Activated CD4-positive, alpha-beta memory T cell treated with anti-CD3 and anti-CD28 coated beads for 36 hours (primary cell): ENCODE measurements at regions not wholly inside any gene's neighbourhood (a gene's known extent, or its start where the extent isn't known, plus 50 kb on each side); places are given as distances from the start of the nearest gene placed in this dataset.

ENCODE experiments used
- CTCF ChIA-PET: fragments of 350-600 bp; sonication (Branson Sonifier 250); formaldehyde crosslinking; loops from one replicate; lab custom pipeline; 2021; ENCODE audit warnings: antibody characterized with exemption, inconsistent platforms; lab: Charles Lee
- POLR2A ChIA-PET: fragments of 350-600 bp; sonication (Branson Sonifier 250); formaldehyde crosslinking; loops from one replicate; lab custom pipeline; 2021; ENCODE audit warnings: antibody characterized with exemption; lab: Charles Lee
- DNase-seq: peaks from one replicate; pipeline ENCODE4 v3.0.0-alpha.2; 2020
- H3K27ac Mint-ChIP-seq: one replicate; pipeline ENCODE4 v1.8.0; 2021; ENCODE audit warnings: mixed read lengths
- H3K27me3 Mint-ChIP-seq: one replicate; pipeline ENCODE4 v1.8.0; 2021; ENCODE audit warnings: mixed read lengths
- H3K36me3 Mint-ChIP-seq: one replicate; pipeline ENCODE4 v1.8.0; 2021; ENCODE audit warnings: mixed read lengths
- H3K4me1 Mint-ChIP-seq: one replicate; pipeline ENCODE4 v1.8.0; 2021; ENCODE audit warnings: low read depth, mixed read lengths
- H3K4me3 Mint-ChIP-seq: one replicate; pipeline ENCODE4 v1.8.0; 2021; ENCODE audit warnings: mild to moderate bottlenecking, mixed read lengths
- H3K9me3 Mint-ChIP-seq: one replicate; pipeline ENCODE4 v1.8.0; 2021; ENCODE audit warnings: mixed read lengths
- intact Hi-C: fragments of 100-400 bp; cut with micrococcal nuclease; formaldehyde crosslinking; loops from one replicate; pipeline ENCODE4 v1.15.1; 2023

DNA sequence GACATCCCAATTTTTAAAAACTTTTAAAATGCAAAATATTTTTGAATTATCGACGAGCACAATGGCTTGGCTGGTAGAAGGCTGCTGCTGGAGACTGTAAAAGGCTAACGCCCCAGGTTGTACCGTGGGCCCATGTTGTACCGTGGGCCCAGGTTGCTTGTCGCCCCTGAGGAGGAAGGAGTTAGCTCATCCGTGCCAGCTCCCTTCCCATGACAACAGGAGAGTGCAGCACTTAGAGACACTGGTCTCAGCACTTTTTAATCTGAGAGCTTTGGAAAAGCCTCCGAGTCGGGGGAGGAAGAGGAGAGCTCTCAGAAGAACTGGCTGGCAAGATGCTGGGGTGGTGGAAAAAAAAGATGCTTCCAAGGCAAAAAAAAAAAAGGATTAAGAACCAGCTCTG, 50.3 kb upstream of the CACNA1A start:
- H3K9me3 Mint-ChIP-seq: no peaks in the 10 kb centered on the region
- DNase-seq: no peak
- H3K36me3 Mint-ChIP-seq: no peaks in the 10 kb centered on the region
- peaks cover 19% of the 10 kb centered on the region for H3K27me3 Mint-ChIP-seq
- ChIA-PET POLR2A (no interaction called here), CTCF (no interaction called here)
- no peak overlapping the region for H3K27ac Mint-ChIP-seq
- no peaks in the 10 kb centered on the region for H3K4me1 Mint-ChIP-seq
- no peak overlapping the region for H3K4me3 Mint-ChIP-seq
- intact Hi-C loops: no loop called here
